K562 (cell line): ENCODE measurements at regions not wholly inside any gene's neighbourhood (a gene's known extent, or its start where the extent isn't known, plus 50 kb on each side); places are given as distances from the start of the nearest gene placed in this dataset.

Experiments
- ATAC-seq: fragments of 200-7000 bp; cut with Tn5 transposase; 3 replicates; pipeline ENCODE4 v1.9.1; 2020; ENCODE audit warnings: moderate library complexity
- BruUV-seq: library from RNA; stranded (reverse); fragments of 400-500 nt; replicated peaks from 2 replicates; lab custom pipeline; 2021; lab: Mats Ljungman, UMichigan
- CTCF ChIA-PET: fragments of 300-600 bp; formaldehyde crosslinking; extraction: SDS; loops from one replicate; lab custom pipeline; 2021; ENCODE audit warnings: low intra/inter-chr PET ratio; lab: Yijun Ruan, JAX
- POLR2A ChIA-PET: fragments of 300-600, 350-650 bp; sonication (Branson Sonifier 250); formaldehyde crosslinking; extraction: SDS; loops from one replicate; lab custom pipeline; 2021; ENCODE audit warnings: antibody characterized with exemption, inconsistent platforms; lab: Yijun Ruan, JAX
- DNase-seq, 4 experiments: peaks; one replicate each; pipeline versions ENCODE4 v3.0.0 to v3.0.0-alpha.2; 2011 to 2018; ENCODE audit warnings: low spot score in 3 of 4, mixed read lengths in 3 of 4; ENCODE audit errors: extremely low read depth in 1 of 4
- FAIRE-seq: peaks from 2 replicates; lab custom pipeline; 2011; peaks lifted over from hg19 to GRCh38; lab: Jason Lieb, UNC
- H2AFZ ChIP-seq: 2 replicates; pipeline ENCODE4 v1.6.0; 2011; ENCODE audit warnings: low read depth, low read length, control low read depth, inconsistent platforms
- H3K27ac ChIP-seq: fragments of 200-600 bp; 3 replicates; pipeline ENCODE4 v1.8.0; 2011; ENCODE audit warnings: low read depth, mild to moderate bottlenecking, control low read depth, inconsistent platforms, low read length, moderate library complexity, mixed read lengths; ENCODE audit errors: extremely low read depth
- H3K27me3 ChIP-seq, 2 experiments: fragments of 300-600 bp in 1 of 2; 2 replicates in 1 of 2; 3 replicates in 1 of 2; pipeline versions ENCODE4 v1.6.0 to v1.8.0; 2011; ENCODE audit warnings: inconsistent platforms in 2 of 2, low read length in 2 of 2, mild to moderate bottlenecking in 1 of 2, mixed read lengths in 1 of 2, moderate library complexity in 1 of 2; ENCODE audit not compliant: control insufficient read depth in 2 of 2, insufficient read depth in 2 of 2
- H3K36me3 ChIP-seq: fragments of 300-600 bp; 3 replicates; pipeline ENCODE4 v1.8.0; 2011; ENCODE audit warnings: mild to moderate bottlenecking, low read length, inconsistent platforms; ENCODE audit not compliant: control insufficient read depth, insufficient read depth
- H3K4me1 ChIP-seq, 2 experiments: fragments of 200-600 bp in 1 of 2; replicated peaks in 1 of 2; 2 replicates in 1 of 2; 3 replicates in 1 of 2; pipeline versions ENCODE4 v1.5.1 to v1.8.0; 2011; ENCODE audit warnings: inconsistent platforms in 2 of 2, low read length in 2 of 2, mild to moderate bottlenecking in 1 of 2, mixed read lengths in 1 of 2, moderate library complexity in 1 of 2; ENCODE audit not compliant: control insufficient read depth in 2 of 2, insufficient read depth in 2 of 2
- H3K4me2 ChIP-seq: 2 replicates; pipeline ENCODE4 v1.6.1; 2011; ENCODE audit warnings: low read length, control low read depth, inconsistent platforms, mixed read lengths; ENCODE audit not compliant: insufficient read depth
- H3K4me3 ChIP-seq: fragments of 200-600 bp; sonication (generic), shearing (Covaris generic); 2 replicates; pipeline ENCODE4 v1.5.1; 2016; ENCODE audit warnings: control low read depth, inconsistent platforms
- H3K79me2 ChIP-seq: fragments of 200-600 bp; 3 replicates; pipeline ENCODE4 v1.8.0; 2011; ENCODE audit warnings: low read length, inconsistent platforms; ENCODE audit not compliant: control insufficient read depth, insufficient read depth
- H3K9ac ChIP-seq, 2 experiments: 2 replicates each; pipeline versions ENCODE4 v1.6.0 to v1.6.1; 2011; ENCODE audit warnings: low read depth in 2 of 2, low read length in 2 of 2, control low read depth in 1 of 2, inconsistent platforms in 1 of 2, mild to moderate bottlenecking in 1 of 2, mixed read lengths in 1 of 2; ENCODE audit not compliant: insufficient read depth in 1 of 2
- H3K9me1 ChIP-seq: one replicate; pipeline ENCODE4 v1.6.0; 2011; ENCODE audit warnings: inconsistent platforms, mild to moderate bottlenecking, low read length, moderate library complexity; ENCODE audit not compliant: control insufficient read depth, insufficient read depth
- H3K9me3 ChIP-seq: replicated peaks from 2 replicates; pipeline ENCODE4 v1.5.1; 2011; ENCODE audit warnings: low read depth, low read length, inconsistent platforms; ENCODE audit not compliant: control insufficient read depth, insufficient read depth
- H4K20me1 ChIP-seq: replicated peaks from 2 replicates; pipeline ENCODE4 v1.6.1; 2011; ENCODE audit warnings: low read length, inconsistent platforms, mixed read lengths; ENCODE audit not compliant: control insufficient read depth, insufficient read depth
- CBX3 ChIP-seq, 2 experiments: IDR thresholded peaks; 1 replicate in 1 of 2; 2 replicates in 1 of 2; pipeline ENCODE4 v1.6.1; 2012; ENCODE audit warnings: inconsistent platforms in 2 of 2, low read length in 2 of 2, borderline replicate concordance in 1 of 2, control low read depth in 1 of 2
- DPF2 ChIP-seq: fragments of 450-650 bp; IDR thresholded peaks from 2 replicates; pipeline ENCODE4 v1.6.1; 2016
- HNRNPL ChIP-seq: fragments of 200-400 bp; formaldehyde crosslinking; IDR thresholded peaks from 2 replicates; pipeline ENCODE4 v1.6.1; 2017; ENCODE audit warnings: low read depth, mild to moderate bottlenecking, low read length
- IRF2 ChIP-seq: sonication (generic); formaldehyde crosslinking; IDR thresholded peaks from 2 replicates; pipeline ENCODE4 v1.8.1; 2022; ENCODE audit warnings: mild to moderate bottlenecking, missing genetic modification reagents
- KAT2B ChIP-seq: IDR thresholded peaks from one replicate; pipeline ENCODE4 v1.6.1; 2012; ENCODE audit warnings: low read depth, mild to moderate bottlenecking, control low read depth, inconsistent platforms, low read length, moderate library complexity
- KDM2B ChIP-seq: fragments of 250-450 bp; sonication (Bioruptor Pico); IDR thresholded peaks from 2 replicates; pipeline ENCODE4 v1.8.0; 2021; ENCODE audit warnings: mild to moderate bottlenecking, moderate library complexity
- NFE2L1 ChIP-seq: fragments of 450-650 bp; IDR thresholded peaks from 2 replicates; pipeline ENCODE4 v1.6.1; 2016; ENCODE audit warnings: missing genetic modification characterization, low read depth, mild to moderate bottlenecking, missing compliant biosample characterization, moderate library complexity, borderline replicate concordance
- RUNX1 ChIP-seq: sonication (generic); IDR thresholded peaks from 2 replicates; pipeline ENCODE4 v1.6.1; 2016; ENCODE audit warnings: antibody characterized with exemption, low read depth
- ZBED1 ChIP-seq: IDR thresholded peaks from 2 replicates; pipeline ENCODE4 v1.6.1; 2014
- ZBTB1 ChIP-seq: sonication (generic); formaldehyde crosslinking; IDR thresholded peaks from 2 replicates; pipeline ENCODE4 v1.8.1; 2023; ENCODE audit warnings: missing genetic modification reagents, low read depth, mild to moderate bottlenecking, borderline replicate concordance
- WGBS: fragments of 100-300 bp; shearing (Covaris generic); methylation state at CpG from one replicate; pipeline ENCODE4 v1.1.6; 2016; ENCODE audit warnings: low coverage, mixed read lengths; ENCODE audit not compliant: insufficient coverage; ENCODE audit errors: missing lambda C conversion rate; 5-methylcytosine and 5-hydroxymethylcytosine counted together
- in situ Hi-C: fragments of 300-500 bp; cut with MboI; formaldehyde crosslinking; loops from 4 replicates; pipeline ENCODE4 v1.15.0; 2018; ENCODE audit warnings: inconsistent platforms, mixed read lengths
- intact Hi-C: fragments of 100-400 bp; cut with micrococcal nuclease; formaldehyde crosslinking; loops from 2 replicates; pipeline ENCODE4 v1.14.2; 2022
- TF ChIP-seq, protein P1 (sequence below): fragments of 450-650 bp; IDR thresholded peaks from 2 replicates; pipeline ENCODE4 v1.6.1; 2016; ENCODE audit warnings: missing biosample characterization, missing genetic modification characterization
- TF ChIP-seq, protein P2 (sequence below), 2 experiments: fragments of 450-650 bp; formaldehyde crosslinking in 1 of 2; IDR thresholded peaks; 2 replicates each; pipeline versions ENCODE4 v1.4.0 to v1.6.1; 2014 to 2020; ENCODE audit warnings: mild to moderate bottlenecking in 2 of 2, borderline replicate concordance in 1 of 2, low read depth in 1 of 2
- TF ChIP-seq, protein P3 (sequence below): fragments of 250-450 bp; sonication (Bioruptor Pico); IDR thresholded peaks from 2 replicates; pipeline ENCODE4 v1.8.0; 2022; ENCODE audit warnings: inconsistent platforms, mild to moderate bottlenecking, moderate library complexity, borderline replicate concordance

DNA sequence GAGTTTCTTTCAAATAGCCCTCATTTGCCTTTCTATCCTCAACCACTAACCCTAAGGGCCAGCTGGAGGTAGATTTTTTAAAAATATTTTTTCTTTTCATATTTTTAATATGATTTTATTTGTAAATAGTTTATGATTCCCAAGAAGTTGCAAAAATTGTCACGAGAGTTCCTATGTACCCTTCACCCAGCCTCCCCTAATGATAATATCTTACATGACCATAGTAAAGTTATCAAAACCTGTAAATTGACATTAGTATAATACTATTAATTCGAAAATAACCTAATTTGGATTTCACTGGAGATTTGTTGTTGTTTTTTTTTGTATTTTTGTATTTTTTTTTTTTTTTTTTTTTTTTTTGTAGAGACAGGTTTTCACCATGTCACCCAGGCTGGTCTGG, 495.5 kb downstream of the MIAT start:
- WGBS: 21% methylated on average over 2 of the region's 2 CpGs
- BruUV-seq: no TSS peak
- no peak overlapping the region for H3K9ac ChIP-seq
- TF ChIP-seq, protein P1, sequence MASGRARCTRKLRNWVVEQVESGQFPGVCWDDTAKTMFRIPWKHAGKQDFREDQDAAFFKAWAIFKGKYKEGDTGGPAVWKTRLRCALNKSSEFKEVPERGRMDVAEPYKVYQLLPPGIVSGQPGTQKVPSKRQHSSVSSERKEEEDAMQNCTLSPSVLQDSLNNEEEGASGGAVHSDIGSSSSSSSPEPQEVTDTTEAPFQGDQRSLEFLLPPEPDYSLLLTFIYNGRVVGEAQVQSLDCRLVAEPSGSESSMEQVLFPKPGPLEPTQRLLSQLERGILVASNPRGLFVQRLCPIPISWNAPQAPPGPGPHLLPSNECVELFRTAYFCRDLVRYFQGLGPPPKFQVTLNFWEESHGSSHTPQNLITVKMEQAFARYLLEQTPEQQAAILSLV: no peak
- TF ChIP-seq, protein P2, sequence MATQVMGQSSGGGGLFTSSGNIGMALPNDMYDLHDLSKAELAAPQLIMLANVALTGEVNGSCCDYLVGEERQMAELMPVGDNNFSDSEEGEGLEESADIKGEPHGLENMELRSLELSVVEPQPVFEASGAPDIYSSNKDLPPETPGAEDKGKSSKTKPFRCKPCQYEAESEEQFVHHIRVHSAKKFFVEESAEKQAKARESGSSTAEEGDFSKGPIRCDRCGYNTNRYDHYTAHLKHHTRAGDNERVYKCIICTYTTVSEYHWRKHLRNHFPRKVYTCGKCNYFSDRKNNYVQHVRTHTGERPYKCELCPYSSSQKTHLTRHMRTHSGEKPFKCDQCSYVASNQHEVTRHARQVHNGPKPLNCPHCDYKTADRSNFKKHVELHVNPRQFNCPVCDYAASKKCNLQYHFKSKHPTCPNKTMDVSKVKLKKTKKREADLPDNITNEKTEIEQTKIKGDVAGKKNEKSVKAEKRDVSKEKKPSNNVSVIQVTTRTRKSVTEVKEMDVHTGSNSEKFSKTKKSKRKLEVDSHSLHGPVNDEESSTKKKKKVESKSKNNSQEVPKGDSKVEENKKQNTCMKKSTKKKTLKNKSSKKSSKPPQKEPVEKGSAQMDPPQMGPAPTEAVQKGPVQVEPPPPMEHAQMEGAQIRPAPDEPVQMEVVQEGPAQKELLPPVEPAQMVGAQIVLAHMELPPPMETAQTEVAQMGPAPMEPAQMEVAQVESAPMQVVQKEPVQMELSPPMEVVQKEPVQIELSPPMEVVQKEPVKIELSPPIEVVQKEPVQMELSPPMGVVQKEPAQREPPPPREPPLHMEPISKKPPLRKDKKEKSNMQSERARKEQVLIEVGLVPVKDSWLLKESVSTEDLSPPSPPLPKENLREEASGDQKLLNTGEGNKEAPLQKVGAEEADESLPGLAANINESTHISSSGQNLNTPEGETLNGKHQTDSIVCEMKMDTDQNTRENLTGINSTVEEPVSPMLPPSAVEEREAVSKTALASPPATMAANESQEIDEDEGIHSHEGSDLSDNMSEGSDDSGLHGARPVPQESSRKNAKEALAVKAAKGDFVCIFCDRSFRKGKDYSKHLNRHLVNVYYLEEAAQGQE (IDR thresholded peaks at IDR 0.05; ENCODE audit: borderline replicate concordance): no peak
- TF ChIP-seq, protein P2 (CRISPR knock-in tag; IDR thresholded peaks at IDR 0.05; ENCODE audit: low read depth): no peak
- TF ChIP-seq KDM2B (CRISPR knock-in tag) (no peak), KAT2B (no peak), ZBTB1 (no peak), NFE2L1 (tag) (no peak), ZBED1 (no peak), DPF2 (no peak), RUNX1 (no peak), HNRNPL (no peak), CBX3 (IDR thresholded peaks at IDR 0.05; ENCODE audit: borderline replicate concordance in 1 of 2, low read length in 2 of 2) (no peak), IRF2 (CRISPR knock-in tag) (no peak)
- TF ChIP-seq, protein P3, sequence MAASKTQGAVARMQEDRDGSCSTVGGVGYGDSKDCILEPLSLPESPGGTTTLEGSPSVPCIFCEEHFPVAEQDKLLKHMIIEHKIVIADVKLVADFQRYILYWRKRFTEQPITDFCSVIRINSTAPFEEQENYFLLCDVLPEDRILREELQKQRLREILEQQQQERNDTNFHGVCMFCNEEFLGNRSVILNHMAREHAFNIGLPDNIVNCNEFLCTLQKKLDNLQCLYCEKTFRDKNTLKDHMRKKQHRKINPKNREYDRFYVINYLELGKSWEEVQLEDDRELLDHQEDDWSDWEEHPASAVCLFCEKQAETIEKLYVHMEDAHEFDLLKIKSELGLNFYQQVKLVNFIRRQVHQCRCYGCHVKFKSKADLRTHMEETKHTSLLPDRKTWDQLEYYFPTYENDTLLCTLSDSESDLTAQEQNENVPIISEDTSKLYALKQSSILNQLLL (CRISPR knock-in tag): no peak

More for the DNA sequence above, 495.5 kb downstream of the MIAT start:
- H4K20me1 ChIP-seq: no peaks in the 10 kb centered on the region
- no peaks in the 10 kb centered on the region for H3K36me3 ChIP-seq
- no peak overlapping the region for H2AFZ ChIP-seq
- ChIA-PET POLR2A (interaction anchor here (0.8 kb wide), 1 partner anchor 17 kb away, joined by 3 read pairs; no protein-coding TSS in a partner anchor), CTCF (no interaction called here)
- no peaks in the 10 kb centered on the region for H3K79me2 ChIP-seq
- in situ Hi-C loops (no loop called here), intact Hi-C loops (no loop called here)
- no peak for FAIRE-seq
- no peaks in the 10 kb centered on the region; a peak in 1 of 5 replicates for H3K4me1 ChIP-seq
- H3K27me3 ChIP-seq: no peaks in the 10 kb centered on the region; a peak in 1 of 5 replicates
- H3K4me2 ChIP-seq: no peak overlapping the region
- no peaks in the 10 kb centered on the region for H3K9me3 ChIP-seq
- H3K4me3 ChIP-seq: no peak overlapping the region
- ATAC-seq: no peak
- no peak for DNase-seq
- no peak overlapping the region for H3K27ac ChIP-seq
- H3K9me1 ChIP-seq: no peaks in the 10 kb centered on the region
